ENCODE measurements at regions not wholly inside any gene's neighbourhood (a gene's known extent, or its start where the extent isn't known, plus 50 kb on each side); places are given as distances from the start of the nearest gene placed in this dataset.

- TF ChIP-seq ZC3H10 (CRISPR knock-in tag; IDR thresholded peaks at IDR 0.05) = no peak
- ATAC-seq = no peak
Observed at GRCh38 chr2:45253151-45253550, 243.9 kb upstream of the SIX2 start.

- ATAC-seq = no peak
- TF ChIP-seq BACH2 (CRISPR knock-in tag; IDR thresholded peaks at IDR 0.05; ENCODE audit: borderline replicate concordance) (no peak), OSR1 (CRISPR knock-in tag; IDR thresholded peaks at IDR 0.05) (no peak), ZNF70 (CRISPR knock-in tag; IDR thresholded peaks at IDR 0.05) (no peak), ZNF565 (CRISPR knock-in tag; conservative IDR thresholded peaks at IDR 0.05; ENCODE audit: low read depth) (no peak)
Observed at GRCh38 chr2:45250176-45250575, 240.9 kb upstream of the SIX2 start.

- no peak for ATAC-seq
- TF ChIP-seq, protein P1, sequence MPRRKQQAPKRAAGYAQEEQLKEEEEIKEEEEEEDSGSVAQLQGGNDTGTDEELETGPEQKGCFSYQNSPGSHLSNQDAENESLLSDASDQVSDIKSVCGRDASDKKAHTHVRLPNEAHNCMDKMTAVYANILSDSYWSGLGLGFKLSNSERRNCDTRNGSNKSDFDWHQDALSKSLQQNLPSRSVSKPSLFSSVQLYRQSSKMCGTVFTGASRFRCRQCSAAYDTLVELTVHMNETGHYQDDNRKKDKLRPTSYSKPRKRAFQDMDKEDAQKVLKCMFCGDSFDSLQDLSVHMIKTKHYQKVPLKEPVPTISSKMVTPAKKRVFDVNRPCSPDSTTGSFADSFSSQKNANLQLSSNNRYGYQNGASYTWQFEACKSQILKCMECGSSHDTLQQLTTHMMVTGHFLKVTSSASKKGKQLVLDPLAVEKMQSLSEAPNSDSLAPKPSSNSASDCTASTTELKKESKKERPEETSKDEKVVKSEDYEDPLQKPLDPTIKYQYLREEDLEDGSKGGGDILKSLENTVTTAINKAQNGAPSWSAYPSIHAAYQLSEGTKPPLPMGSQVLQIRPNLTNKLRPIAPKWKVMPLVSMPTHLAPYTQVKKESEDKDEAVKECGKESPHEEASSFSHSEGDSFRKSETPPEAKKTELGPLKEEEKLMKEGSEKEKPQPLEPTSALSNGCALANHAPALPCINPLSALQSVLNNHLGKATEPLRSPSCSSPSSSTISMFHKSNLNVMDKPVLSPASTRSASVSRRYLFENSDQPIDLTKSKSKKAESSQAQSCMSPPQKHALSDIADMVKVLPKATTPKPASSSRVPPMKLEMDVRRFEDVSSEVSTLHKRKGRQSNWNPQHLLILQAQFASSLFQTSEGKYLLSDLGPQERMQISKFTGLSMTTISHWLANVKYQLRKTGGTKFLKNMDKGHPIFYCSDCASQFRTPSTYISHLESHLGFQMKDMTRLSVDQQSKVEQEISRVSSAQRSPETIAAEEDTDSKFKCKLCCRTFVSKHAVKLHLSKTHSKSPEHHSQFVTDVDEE (CRISPR knock-in tag; IDR thresholded peaks at IDR 0.05) = no peak
- TF ChIP-seq, protein P2, sequence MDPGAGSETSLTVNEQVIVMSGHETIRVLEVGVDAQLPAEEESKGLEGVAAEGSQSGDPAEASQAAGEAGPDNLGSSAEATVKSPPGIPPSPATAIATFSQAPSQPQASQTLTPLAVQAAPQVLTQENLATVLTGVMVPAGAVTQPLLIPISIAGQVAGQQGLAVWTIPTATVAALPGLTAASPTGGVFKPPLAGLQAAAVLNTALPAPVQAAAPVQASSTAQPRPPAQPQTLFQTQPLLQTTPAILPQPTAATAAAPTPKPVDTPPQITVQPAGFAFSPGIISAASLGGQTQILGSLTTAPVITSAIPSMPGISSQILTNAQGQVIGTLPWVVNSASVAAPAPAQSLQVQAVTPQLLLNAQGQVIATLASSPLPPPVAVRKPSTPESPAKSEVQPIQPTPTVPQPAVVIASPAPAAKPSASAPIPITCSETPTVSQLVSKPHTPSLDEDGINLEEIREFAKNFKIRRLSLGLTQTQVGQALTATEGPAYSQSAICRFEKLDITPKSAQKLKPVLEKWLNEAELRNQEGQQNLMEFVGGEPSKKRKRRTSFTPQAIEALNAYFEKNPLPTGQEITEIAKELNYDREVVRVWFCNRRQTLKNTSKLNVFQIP (CRISPR knock-in tag; IDR thresholded peaks at IDR 0.05; ENCODE audit: borderline replicate concordance, low read depth) = no peak
- TF ChIP-seq ESRRG (CRISPR knock-in tag; IDR thresholded peaks at IDR 0.05) (no peak), ZC3H10 (CRISPR knock-in tag; IDR thresholded peaks at IDR 0.05) (no peak), TOX (CRISPR knock-in tag; IDR thresholded peaks at IDR 0.05; ENCODE audit: borderline replicate concordance) (no peak), SNAI2 (CRISPR knock-in tag; IDR thresholded peaks at IDR 0.05) (no peak), BACH2 (CRISPR knock-in tag; IDR thresholded peaks at IDR 0.05; ENCODE audit: borderline replicate concordance) (no peak), ZFP30 (CRISPR knock-in tag; IDR thresholded peaks at IDR 0.05) (no peak), PPARA (CRISPR knock-in tag; IDR thresholded peaks at IDR 0.05; ENCODE audit: borderline replicate concordance) (no peak), ZNF70 (CRISPR knock-in tag; IDR thresholded peaks at IDR 0.05) (no peak), GLIS3 (CRISPR knock-in tag; IDR thresholded peaks at IDR 0.05) (no peak), RARB (CRISPR knock-in tag; IDR thresholded peaks at IDR 0.05) (no peak), CSDC2 (CRISPR knock-in tag; IDR thresholded peaks at IDR 0.05) (no peak)
- TF ChIP-seq, protein P3, sequence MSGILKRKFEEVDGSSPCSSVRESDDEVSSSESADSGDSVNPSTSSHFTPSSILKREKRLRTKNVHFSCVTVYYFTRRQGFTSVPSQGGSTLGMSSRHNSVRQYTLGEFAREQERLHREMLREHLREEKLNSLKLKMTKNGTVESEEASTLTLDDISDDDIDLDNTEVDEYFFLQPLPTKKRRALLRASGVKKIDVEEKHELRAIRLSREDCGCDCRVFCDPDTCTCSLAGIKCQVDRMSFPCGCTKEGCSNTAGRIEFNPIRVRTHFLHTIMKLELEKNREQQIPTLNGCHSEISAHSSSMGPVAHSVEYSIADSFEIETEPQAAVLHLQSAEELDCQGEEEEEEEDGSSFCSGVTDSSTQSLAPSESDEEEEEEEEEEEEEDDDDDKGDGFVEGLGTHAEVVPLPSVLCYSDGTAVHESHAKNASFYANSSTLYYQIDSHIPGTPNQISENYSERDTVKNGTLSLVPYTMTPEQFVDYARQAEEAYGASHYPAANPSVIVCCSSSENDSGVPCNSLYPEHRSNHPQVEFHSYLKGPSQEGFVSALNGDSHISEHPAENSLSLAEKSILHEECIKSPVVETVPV (CRISPR knock-in tag; IDR thresholded peaks at IDR 0.05) = no peak
Observed at GRCh38 chr2:45248214-45248613, 239.0 kb upstream of the SIX2 start.

DNA sequence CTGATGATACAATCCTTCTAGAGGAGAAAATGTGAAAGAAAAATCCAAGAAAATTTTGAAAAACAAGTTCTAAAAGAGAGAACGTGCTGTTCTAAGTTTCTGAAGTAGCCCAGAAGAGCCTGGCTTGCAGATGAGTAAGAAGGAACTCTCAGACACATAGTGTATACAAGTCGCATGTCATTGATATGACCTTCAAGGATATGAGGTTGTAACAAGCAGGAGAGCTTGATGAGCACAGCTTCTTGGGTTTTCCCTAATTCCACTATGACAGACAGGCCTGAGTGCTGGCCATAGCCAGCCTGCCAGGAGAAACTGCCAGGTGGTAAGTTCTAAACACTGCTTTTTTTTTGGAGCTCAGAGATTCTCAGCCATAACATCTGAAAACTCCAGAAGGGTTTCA, 235.7 kb upstream of the SIX2 start:
- TF ChIP-seq, protein P3 (CRISPR knock-in tag; IDR thresholded peaks at IDR 0.05) = no peak
- TF ChIP-seq RARB (CRISPR knock-in tag; IDR thresholded peaks at IDR 0.05) (no peak), PPARA (CRISPR knock-in tag; IDR thresholded peaks at IDR 0.05; ENCODE audit: borderline replicate concordance) (no peak), ZNF70 (CRISPR knock-in tag; IDR thresholded peaks at IDR 0.05) (no peak), GLIS3 (CRISPR knock-in tag; IDR thresholded peaks at IDR 0.05) (no peak), CSDC2 (CRISPR knock-in tag; IDR thresholded peaks at IDR 0.05) (no peak), PATZ1 (CRISPR knock-in tag; IDR thresholded peaks at IDR 0.05; ENCODE audit: borderline replicate concordance) (no peak), ESRRG (CRISPR knock-in tag; IDR thresholded peaks at IDR 0.05) (no peak), SNAI2 (CRISPR knock-in tag; IDR thresholded peaks at IDR 0.05) (no peak), ZFP30 (CRISPR knock-in tag; IDR thresholded peaks at IDR 0.05) (no peak), BACH2 (CRISPR knock-in tag; IDR thresholded peaks at IDR 0.05; ENCODE audit: borderline replicate concordance) (no peak), ISL1 (CRISPR knock-in tag; IDR thresholded peaks at IDR 0.05) (no peak), TOX (CRISPR knock-in tag; IDR thresholded peaks at IDR 0.05; ENCODE audit: borderline replicate concordance) (no peak), ZC3H10 (CRISPR knock-in tag; IDR thresholded peaks at IDR 0.05) (no peak), ZNF565 (CRISPR knock-in tag; conservative IDR thresholded peaks at IDR 0.05; ENCODE audit: low read depth) (no peak), ZFP3 (CRISPR knock-in tag; IDR thresholded peaks at IDR 0.05) (no peak)
- TF ChIP-seq, protein P2 (CRISPR knock-in tag; IDR thresholded peaks at IDR 0.05; ENCODE audit: borderline replicate concordance, low read depth) = no peak
- TF ChIP-seq, protein P1 (CRISPR knock-in tag; IDR thresholded peaks at IDR 0.05) = no peak
- ATAC-seq = no peak
